Islet precursor cell (in vitro differentiated cells): ENCODE measurements at regions not wholly inside any gene's neighbourhood (a gene's known extent, or its start where the extent isn't known, plus 50 kb on each side); places are given as distances from the start of the nearest gene placed in this dataset.

Source experiments
- DNase-seq: peaks from one replicate; pipeline ENCODE4 v3.0.0-alpha.2; 2018

DNA sequence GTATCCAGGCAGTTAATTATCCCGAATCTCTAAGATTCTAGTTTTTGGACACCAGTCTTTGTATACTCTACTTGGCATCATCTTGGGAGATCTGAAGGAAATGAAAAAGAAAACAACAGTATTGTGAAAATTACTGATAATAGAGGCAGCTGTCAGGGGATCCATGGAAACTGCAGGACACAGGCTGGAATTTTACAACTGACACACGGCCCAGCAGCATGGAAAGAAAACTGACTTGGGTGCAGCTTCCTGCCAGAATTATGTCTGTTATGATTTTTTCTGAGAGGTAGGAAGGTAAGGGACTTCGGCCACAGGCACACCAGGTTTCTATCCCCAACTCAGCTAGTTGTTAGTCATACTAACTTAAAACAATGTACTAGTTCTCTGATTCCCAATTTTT is 57.7 kb upstream of the ERBB4 start:
- no peak for DNase-seq

DNA sequence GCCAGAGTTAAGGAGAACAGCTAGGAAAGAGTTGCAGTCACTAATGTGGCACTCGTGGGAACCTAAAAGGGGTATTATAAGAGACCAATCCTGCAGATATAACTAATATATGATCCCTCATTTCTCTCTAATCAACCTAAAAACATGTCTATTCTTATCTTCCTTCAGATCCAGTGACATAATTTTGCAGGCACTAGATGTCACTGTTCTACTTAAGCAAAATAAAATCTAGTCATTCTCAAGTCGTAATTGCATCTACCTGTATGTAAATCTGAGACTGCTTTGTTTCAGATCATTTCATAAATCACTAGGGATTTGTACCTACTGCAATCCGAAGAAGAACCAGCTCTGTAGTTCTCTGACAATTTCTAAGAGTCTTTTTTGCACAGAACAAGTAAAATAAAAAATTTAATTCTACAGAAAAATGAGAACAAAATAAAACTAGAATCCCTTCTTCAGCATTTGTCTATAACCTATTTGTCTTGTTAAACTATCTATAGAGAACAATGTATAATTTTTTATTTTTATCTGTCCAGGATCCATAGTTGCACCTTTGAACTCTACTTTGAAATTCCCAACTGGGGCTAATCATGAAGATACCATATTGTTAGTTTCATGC is 56.5 kb upstream of the ERBB4 start:
- no peak for DNase-seq

DNA sequence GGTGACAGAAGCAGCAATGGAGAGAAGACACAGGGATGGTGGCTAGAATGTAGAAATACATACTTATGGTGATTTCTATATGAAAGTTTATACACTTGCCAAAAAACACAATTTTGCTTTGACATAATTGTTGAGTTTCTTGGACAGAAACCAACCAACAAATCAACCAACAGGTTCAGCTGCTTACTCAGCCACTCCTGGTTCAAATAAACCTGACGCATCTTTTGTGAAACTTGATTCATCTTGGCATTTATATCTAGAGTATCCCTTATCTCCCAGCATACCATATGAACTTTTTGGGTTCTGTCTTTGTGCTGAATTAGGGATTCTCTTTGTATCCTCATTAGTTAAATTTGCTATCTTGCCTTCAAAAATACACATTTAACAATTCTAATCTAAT is 54.1 kb upstream of the ERBB4 start:
- no peak for DNase-seq
